Astrocyte of the cerebellum (primary cell): ENCODE measurements at regions not wholly inside any gene's neighbourhood (a gene's known extent, or its start where the extent isn't known, plus 50 kb on each side); places are given as distances from the start of the nearest gene placed in this dataset.

Experiments used
- DNase-seq: peaks from one replicate; pipeline ENCODE4 v3.0.0-alpha.2; 2011; ENCODE audit warnings: low read depth
- H3K4me3 ChIP-seq: 2 replicates; pipeline ENCODE4 v1.5.1; 2011; ENCODE audit warnings: mild to moderate bottlenecking, low read depth, low read length, moderate library complexity
- CTCF ChIP-seq: IDR thresholded peaks from 2 replicates; pipeline ENCODE4 v1.5.1; 2012; ENCODE audit warnings: low read length, low read depth, moderate library complexity, mild to moderate bottlenecking; ENCODE audit errors: missing control alignments
- in situ Hi-C: cut with HindIII; loops from 2 replicates; pipeline ENCODE4 v1.10.0; 2017; ENCODE audit warnings: low sequenced_read_pairs

- TF ChIP-seq CTCF: no peak
- no peak for DNase-seq
- in situ Hi-C loops: no loop called here
- no peak overlapping the region for H3K4me3 ChIP-seq
These were observed 487.8 kb upstream of the MAGEB18 start for GRCh38 chrX:25650216-25650820.

- H3K4me3 ChIP-seq: no peak overlapping the region
- no peak for DNase-seq
- in situ Hi-C loops: no loop called here
- TF ChIP-seq CTCF: no peak
These were observed 478.8 kb upstream of the MAGEB18 start for GRCh38 chrX:25659317-25659716.

- DNase-seq: no peak
- in situ Hi-C loops: no loop called here
- no peak for TF ChIP-seq CTCF
- H3K4me3 ChIP-seq: no peak overlapping the region
These were observed 474.4 kb upstream of the MAGEB18 start for GRCh38 chrX:25663701-25664100.

GRCh38 chrX:25665431-25665830 lies 472.7 kb upstream of the MAGEB18 start:
- in situ Hi-C loops: no loop called here
- no peak for DNase-seq

GRCh38 chrX:25667681-25668080 lies 470.5 kb upstream of the MAGEB18 start:
- TF ChIP-seq CTCF: no peak
- no peak for DNase-seq
- in situ Hi-C loops: no loop called here
- H3K4me3 ChIP-seq: no peak overlapping the region

More at GRCh38 chrX:25665431-25665830, 472.7 kb upstream of the MAGEB18 start:
- TF ChIP-seq CTCF: no peak
- H3K4me3 ChIP-seq: no peak overlapping the region

GRCh38 chrX:25674776-25675175 lies 463.4 kb upstream of the MAGEB18 start:
- H3K4me3 ChIP-seq: no peak overlapping the region
- no peak for TF ChIP-seq CTCF
- DNase-seq: no peak
- in situ Hi-C loops: no loop called here
